ENCODE measurements at regions not wholly inside any gene's neighbourhood (a gene's known extent, or its start where the extent isn't known, plus 50 kb on each side); places are given as distances from the start of the nearest gene placed in this dataset.
A peak's percentile ranks its signal among the peaks of the same experiment; 100 is the strongest.

DNA sequence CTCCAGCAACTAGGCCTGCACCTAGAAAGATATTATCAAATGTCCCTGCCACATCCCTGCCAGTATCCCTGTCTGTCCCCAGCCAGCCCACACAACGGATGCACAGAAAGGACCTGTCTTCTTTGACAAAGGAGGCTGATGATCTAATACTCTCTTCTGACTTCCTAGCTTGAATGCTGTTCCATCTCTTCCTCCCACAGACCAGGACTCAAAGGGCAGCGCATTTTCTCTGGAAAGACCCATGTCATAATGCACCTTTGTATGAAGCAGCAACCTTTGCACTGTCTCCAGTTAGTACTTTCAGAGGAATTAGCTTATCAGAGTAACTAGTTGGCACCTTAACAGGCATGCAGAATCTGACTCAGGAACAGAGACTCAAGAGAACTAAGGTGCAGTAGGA lies 53.3 kb upstream of the TAF8 start:
- ATAC-seq (ENCODE audit: low read depth) (no peak), DNase-seq (ENCODE audit: low spot score in 2 of 2) (no peak)
- Mint-ChIP-seq H3K9me3 (no peaks in the 10 kb centered on the region), H3K27ac (peak overlapping the region; percentile 36), H3K4me1 (peaks cover 14% of the 10 kb centered on the region), H3K4me3 (no peak overlapping the region), H3K27me3 (no peaks in the 10 kb centered on the region), H3K36me3 (peaks cover 21% of the 10 kb centered on the region)

DNA sequence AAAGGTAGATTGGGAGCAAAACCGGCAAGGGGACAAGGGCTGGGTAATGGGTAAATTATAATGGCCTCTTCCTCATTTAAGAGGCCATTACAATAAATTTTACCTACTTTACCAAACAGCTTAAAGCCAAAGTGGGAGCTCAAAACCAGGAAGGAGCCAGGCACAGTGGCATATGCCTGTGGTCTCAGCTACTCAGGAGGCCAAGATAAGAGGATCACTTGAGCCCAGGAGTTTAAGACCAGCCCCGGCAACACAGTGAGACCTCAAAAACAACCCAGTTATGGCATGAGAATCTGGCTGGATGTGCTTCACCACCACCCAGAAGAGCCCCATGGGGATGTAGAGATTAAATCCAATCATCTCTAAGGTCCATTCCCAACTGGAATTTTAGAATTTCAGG lies 52.9 kb upstream of the TAF8 start:
- peaks cover 21% of the 10 kb centered on the region for H3K36me3 Mint-ChIP-seq
- H3K9me3 Mint-ChIP-seq, result no peaks in the 10 kb centered on the region
- peak overlapping the region; percentile 36 for H3K27ac Mint-ChIP-seq
- ATAC-seq (ENCODE audit: low read depth) (no peak), DNase-seq (ENCODE audit: low spot score in 2 of 2) (no peak)
- H3K27me3 Mint-ChIP-seq, result no peaks in the 10 kb centered on the region
- H3K4me1 Mint-ChIP-seq, result peaks cover 14% of the 10 kb centered on the region
- no peak overlapping the region for H3K4me3 Mint-ChIP-seq

All from memory B cell (primary cell).